ENCODE measurements at regions not wholly inside any gene's neighbourhood (a gene's known extent, or its start where the extent isn't known, plus 50 kb on each side); places are given as distances from the start of the nearest gene placed in this dataset.
"Not testable (repeated sequence)": the region's sequence is repeated elsewhere in the genome, so short reads cannot be mapped to it uniquely, and the experiment has no call there.

DNA sequence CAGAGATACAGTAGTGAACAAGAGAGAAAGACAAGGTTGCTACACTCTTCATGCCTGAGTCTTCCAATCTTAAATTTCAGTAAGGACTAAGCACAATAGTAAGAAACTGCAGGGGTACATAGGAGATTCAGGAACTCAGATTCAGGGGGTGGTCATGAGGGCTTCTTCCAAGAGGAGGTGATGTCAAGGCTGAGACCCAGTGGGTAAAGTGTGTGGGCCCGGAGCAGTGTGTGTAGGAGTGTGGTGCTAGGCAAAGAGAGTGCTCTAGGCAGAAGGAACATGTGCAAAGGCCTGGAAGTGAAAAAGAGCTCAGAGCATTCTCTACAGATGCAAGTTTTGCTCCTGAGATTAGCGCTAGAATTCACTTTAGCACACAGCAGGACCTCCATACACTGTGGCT is 102.9 kb upstream of the SPATA12 start:
- no peak for DNase-seq (ENCODE audit: low read depth in 2 of 2, low spot score in 1 of 2)

DNA sequence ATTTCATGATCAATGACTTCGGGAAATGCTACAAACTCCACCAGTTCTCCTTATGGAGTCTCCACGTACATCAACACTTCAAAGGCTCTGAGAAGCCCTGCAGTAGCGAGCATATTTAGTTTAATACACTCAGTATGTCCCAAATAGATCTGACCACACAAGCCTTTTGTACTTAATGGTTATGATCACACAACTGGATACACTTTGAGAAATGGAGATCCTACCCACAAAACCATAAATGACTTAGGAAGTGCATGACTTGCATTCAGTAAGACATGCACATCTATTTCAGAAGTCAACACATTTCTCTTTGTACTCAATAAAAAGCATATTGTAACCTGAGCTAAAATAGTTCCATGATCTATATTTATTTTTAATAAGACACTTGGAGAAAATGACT is 103.6 kb upstream of the SPATA12 start:
- no peak for DNase-seq (ENCODE audit: low read depth in 2 of 2, low spot score in 1 of 2)

DNA sequence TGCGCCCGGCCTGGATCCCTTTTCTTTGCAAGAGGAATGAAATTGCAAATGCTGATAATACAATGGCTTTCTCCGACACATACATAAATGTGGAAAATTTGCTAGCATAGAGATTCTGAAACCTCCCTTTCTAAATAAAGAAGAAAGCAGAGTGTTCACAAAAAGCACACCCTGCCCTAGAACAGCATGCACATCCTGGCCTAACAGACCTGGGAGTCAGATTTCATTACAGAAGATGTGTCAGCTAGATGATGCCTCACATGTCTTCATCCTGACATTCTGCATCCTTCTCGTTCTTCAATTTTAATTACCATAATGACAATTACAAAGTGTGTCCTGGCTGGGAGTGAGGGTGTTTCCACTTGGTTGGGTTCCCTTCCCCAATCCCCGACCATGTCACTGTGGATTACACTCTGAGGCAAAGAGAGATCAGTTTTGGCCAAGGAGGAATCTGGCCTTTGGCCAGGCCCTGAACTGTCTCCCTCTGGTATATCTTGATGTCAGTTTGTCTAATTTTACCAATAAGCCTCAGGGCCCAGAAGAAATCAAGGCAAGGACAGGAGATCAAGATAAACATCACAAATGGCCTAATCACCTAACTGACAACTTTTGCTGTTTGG is 104.9 kb upstream of the SPATA12 start:
- DNase-seq (ENCODE audit: low read depth in 2 of 2, low spot score in 1 of 2), result no peak

DNA sequence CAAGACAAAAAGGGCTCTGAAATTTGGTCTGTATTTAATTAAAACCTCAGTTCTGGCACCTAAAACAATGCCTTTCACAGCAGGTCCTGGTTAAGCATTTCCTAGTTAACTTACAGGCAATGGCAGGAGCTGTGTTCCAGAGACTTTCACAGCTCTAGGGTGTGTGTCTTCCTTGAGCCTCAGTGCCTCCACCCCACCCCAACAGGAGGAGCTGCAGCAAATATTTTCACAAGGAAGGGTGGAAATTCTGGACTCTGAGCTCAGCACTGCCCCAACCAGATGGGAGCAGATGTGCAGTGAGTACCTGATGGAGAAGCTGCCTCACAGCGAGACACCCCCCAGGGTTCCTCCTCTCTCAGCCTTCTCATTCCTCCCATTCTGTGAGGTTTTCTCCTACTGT is 106.3 kb upstream of the SPATA12 start:
- DNase-seq (ENCODE audit: low read depth in 2 of 2, low spot score in 1 of 2), result no peak

DNA sequence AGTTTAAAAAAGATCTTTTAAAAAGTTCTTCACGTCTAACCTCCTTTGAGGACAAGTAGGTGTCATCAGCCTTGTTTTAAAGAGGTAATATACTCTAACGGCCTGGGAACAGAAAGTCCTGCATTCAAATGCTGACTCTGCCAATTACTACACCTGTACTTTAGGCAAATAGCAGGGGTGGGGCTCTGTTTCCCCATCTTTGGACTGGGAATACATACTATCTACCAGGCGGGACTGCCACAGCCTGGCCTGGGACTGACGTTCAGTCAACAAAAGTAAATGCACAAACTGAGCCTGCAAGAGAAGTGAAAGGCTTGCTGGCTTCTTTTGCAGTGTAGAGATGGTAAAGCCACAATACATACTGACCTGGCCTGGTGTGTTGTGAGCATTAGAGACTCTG is 107.6 kb upstream of the SPATA12 start:
- no peak for DNase-seq (ENCODE audit: low read depth in 2 of 2, low spot score in 1 of 2)

DNA sequence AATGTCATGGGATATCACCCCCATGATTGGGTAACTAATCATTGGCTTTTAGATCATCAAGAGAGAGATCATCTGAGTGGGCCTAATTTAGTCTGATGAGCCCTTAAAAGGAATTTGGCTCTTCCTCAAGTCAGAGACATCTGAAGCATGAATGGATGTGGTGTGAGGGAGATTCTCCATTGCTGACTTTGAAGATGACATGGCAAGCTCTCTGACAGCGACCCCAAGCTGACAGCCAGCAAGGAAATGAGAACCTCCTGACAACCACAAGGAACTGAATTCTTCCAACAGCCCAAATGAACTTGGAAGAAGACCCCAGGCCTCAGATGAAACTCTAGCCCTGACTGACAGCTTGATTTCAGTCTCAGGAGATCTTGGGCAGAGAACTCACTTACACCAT is 108.4 kb upstream of the SPATA12 start:
- no peak for DNase-seq (ENCODE audit: low read depth in 2 of 2, low spot score in 1 of 2)

DNA sequence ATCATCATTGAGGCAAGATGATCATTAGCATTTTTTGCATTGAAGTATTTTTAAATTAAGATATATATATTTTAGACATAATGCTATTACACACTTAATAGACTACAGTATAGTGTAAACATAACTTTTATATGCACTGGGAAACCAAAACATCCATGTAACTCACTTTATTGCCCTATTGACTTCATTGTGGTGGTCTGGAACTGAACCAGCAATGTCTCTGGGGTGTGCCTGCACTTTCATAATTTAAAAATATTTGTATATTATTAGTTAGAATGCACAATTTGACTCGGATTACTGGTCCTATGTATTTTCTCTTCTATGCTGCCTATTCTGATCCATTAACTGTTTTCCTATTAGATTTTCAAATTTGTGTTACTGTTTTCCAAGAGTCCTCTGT is 109.1 kb upstream of the SPATA12 start:
- no peak for DNase-seq (ENCODE audit: low read depth in 2 of 2, low spot score in 1 of 2)

DNA sequence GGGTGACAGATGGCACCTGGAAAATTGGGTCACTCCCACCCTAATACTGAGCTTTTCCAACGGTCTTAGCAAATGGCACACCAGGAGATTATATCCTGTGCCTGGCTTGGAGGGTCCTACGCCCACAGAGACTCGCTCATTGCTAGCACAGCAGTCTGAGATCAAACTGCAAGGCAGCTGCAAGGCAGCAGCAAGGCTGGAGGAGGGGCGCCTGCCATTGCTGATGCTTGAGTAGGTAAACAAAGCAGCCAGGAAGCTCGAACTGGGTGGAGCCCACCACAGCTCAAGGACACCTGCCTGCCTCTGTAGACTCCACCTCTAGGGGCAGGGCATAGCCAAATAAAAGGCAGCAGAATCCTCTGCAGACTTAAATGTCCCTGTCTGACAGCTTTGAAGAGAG is 115.1 kb upstream of the SPATA12 start:
- not testable (repeated sequence) for DNase-seq (ENCODE audit: low read depth in 2 of 2, low spot score in 1 of 2)

DNA sequence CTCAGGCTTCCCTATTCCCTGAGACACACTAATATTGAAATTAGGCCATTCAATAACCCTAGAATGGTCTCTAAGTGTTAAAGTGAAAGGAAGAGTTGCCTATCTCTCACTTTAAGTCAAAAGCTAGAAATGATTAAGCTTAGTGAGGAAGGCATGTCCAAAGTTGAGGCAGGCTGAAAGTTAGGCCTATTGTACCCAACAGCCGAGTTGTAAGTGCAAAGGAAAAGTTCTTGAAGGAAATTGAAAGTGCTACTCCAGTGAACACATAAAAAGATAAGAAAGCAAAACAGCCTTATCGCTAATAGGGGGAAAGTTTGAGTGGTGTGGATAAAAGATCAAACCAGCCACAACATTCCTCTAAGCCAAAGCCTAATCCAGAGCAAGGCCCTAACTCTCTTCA is 117.9 kb upstream of the SPATA12 start:
- DNase-seq (ENCODE audit: low read depth in 2 of 2, low spot score in 1 of 2), result no peak

DNA sequence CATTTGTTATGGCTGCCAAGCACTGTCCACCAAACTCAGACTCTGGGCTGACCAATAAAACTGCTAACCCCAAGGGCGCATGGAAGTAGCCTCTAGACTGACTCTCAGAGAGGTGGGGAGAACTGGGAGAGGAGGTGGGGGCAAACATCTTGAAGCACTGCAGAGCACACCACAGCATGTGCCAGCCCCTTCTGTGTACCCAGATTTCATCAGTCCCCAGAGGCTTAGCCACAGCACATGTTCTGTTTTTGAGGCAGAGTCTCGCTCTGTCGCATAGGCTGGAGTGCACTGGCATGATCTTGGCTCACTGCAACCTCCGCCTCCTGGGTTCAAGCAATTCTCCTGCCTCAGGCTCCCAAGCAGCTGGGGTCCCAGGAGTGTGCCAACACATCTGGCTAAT is 119.5 kb upstream of the SPATA12 start:
- DNase-seq (ENCODE audit: low read depth in 2 of 2, low spot score in 1 of 2), result no peak

DNA sequence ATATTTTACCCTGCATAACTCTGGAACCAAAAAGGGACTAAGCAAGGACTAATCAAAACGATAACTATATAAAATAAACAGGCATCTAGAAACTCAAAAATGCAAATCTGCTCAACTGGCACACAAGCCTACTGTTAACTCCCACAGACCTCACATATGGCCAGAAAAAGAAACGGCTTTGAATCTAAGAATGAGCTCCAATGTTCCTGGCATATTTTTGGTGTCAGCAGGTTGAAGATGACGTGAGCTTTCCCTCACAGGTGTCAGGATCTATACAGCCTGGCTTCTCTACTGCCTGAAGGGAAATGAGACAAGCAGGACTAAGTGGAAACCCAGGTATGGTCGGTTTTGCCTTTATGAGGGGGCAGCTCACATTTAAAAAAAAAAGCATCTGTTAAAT is 120.1 kb upstream of the SPATA12 start:
- no peak for DNase-seq (ENCODE audit: low read depth in 2 of 2, low spot score in 1 of 2)

DNA sequence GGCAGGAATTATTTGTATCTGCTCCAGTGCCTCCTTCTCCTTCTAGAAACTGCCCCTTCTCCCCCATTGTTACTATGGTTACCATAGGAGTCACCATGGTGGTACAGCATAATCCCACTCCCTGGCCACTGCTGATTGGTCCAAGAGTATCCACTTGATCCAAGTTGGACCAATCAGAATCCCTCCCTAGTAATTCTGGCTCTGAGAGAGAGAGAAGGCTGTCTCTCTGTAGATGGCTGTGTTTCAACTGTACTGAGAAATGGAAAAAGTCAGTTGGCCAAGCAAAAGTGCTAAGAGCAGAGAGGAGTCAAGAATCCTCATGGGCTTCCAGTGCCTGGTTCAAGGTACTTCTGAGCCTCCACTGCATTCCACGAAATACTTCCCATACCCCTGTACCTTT is 120.6 kb upstream of the SPATA12 start:
- DNase-seq (ENCODE audit: low read depth in 2 of 2, low spot score in 1 of 2), result no peak

DNA sequence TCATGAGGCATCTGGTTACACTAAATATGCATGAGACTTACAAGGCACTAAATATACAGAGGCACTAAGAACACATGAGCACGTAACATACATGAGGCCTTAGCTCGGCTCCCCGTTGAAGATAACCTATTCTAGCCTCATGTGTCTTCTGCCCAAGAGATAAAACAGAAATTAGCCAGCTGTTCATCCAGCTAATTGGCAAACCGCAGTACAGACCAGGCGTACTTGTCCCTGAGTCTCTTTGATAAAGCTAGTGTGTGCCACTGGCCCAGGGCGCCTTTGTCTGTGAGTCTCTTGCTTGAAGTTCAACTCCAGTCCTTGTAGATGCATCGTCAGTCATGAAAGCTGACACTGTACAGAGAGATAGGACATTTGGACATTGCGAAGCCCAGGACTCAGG is 121.9 kb upstream of the SPATA12 start:
- no peak for DNase-seq (ENCODE audit: low read depth in 2 of 2, low spot score in 1 of 2)

DNA sequence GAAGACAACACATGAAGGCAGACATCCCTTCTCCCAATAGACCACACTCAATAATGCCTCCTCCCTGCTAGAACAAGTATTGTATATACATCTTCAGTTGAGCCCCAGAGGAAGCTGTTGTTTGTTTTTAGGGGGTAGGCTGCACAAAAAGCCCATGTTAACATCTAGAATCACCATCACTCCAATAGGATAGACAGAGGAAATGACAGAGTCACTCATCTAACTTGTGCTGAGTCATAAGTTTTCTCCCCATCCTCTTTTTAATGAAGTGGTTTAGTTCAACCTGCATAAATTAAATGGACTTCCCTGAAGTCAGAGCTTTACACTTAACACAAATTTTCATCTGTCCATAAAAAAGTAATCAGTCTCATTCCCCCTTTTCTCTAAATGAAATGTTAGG is 122.9 kb upstream of the SPATA12 start:
- no peak for DNase-seq (ENCODE audit: low read depth in 2 of 2, low spot score in 1 of 2)

DNA sequence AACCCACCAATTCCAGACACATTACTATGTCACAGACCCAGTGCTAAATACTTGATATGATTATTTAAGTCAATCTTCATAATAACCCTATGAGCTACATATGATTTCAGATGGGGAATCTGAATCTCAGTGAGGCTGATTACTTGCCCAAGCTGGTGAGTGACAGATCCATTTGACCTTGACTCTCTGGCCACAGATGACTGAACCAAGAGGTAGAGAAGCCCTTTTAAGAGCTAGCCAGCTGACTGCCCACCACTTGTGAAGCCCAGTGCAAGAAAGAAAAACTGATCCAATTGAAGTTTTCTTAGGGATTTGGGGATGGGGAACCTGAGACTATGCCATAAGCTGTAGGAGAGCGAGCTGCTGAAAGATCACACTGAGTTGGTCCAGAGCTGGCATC is 124.7 kb upstream of the SPATA12 start:
- DNase-seq (ENCODE audit: low read depth in 2 of 2, low spot score in 1 of 2), result no peak

DNA sequence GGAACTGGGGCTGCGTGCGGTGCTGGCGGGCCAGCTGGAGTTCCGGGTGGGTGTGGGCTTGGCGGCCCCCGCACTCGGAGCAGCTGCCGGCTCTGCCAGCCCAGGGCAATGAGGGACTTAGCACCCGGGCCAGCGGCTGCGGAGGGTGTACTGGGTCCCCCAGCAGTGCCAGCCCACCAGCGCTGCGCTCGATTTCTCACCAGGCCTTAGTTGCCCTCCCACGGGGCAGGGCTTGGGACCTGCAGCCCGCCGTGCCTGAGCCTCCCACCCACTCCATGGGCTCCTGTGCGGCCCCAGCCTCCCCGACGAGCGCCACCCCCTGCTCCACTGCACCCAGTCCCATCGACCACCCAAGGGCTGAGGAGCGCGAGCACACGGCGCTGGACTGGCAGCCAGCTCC is 126.0 kb upstream of the SPATA12 start:
- not testable (repeated sequence) for DNase-seq (ENCODE audit: low read depth in 2 of 2, low spot score in 1 of 2)

DNA sequence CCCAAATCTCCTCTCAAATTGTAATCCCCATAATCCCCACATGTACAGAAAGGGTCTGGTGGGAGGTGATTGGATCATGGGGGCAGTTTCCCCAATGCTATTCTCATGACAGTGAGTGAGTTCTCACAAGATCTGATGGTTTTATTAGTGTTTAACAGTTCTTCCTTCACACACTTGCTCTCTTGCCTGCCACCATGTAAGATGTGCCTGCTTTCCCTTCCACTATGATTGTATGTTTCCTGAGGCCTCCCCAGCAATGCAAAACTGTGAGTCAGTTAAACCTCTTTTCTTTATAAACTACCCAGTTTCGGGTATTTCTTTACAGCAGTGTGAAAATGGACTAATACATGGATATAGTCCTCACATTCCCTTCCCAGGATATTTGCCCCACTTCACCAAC is 126.7 kb upstream of the SPATA12 start:
- no peak for DNase-seq (ENCODE audit: low read depth in 2 of 2, low spot score in 1 of 2)

DNA sequence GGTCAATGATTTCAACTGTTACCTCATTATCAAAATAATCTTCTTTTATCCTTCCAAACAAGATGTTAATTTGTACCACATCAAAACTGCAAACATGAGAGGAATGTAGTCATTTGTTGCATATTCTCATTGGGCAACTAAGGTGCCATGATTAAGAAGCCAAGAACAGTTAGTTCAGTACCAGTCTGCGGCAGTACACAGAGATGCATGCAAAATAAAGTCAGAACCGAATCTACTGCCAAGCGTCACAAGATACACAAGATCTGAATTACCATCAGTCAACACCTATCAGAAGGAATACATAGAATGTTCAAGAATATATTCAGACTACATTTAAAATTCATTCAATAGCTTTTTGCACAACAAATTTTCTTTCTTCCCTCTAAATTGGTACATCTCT is 127.6 kb upstream of the SPATA12 start:
- no peak for DNase-seq (ENCODE audit: low read depth in 2 of 2, low spot score in 1 of 2)

DNA sequence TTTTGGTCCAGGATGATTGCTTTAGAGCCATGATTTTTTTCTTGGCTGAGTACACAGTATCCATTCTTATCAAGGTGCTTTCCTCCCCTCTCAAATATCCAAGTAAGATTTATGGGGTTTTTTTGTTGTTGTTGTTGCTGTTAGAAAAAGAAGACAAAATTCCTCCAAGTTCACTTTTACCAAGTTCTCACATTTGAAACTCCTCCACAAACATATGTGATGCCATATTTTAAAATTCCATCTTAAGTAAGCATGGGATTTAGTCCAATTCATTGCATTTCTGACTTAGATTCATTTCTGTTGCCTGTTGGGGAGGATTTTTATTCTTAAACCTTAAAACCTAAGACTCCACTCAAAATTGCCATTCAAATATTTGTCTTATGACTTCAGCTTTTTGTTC is 128.6 kb upstream of the SPATA12 start:
- DNase-seq (ENCODE audit: low read depth in 2 of 2, low spot score in 1 of 2), result no peak

DNA sequence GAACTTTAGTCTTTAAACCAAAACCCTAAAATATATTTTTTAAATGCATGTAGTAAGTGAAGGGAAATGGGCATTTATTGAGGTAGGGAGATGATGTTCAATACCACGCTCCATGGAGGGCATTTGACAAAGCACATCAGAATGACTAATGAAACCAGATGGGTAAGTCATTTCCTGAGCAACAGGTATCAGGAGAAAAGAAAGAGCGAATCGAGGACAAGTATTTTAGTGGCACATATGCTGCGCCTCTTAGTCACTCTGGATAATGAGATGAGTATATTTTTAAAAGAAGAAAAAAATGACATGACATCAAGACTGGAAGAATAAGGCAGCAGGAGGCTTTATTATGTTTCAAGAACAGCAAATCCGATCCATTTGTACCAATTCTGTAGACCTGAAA is 129.0 kb upstream of the ARHGEF3 start:
- no peak for DNase-seq (ENCODE audit: low read depth in 2 of 2, low spot score in 1 of 2)

DNA sequence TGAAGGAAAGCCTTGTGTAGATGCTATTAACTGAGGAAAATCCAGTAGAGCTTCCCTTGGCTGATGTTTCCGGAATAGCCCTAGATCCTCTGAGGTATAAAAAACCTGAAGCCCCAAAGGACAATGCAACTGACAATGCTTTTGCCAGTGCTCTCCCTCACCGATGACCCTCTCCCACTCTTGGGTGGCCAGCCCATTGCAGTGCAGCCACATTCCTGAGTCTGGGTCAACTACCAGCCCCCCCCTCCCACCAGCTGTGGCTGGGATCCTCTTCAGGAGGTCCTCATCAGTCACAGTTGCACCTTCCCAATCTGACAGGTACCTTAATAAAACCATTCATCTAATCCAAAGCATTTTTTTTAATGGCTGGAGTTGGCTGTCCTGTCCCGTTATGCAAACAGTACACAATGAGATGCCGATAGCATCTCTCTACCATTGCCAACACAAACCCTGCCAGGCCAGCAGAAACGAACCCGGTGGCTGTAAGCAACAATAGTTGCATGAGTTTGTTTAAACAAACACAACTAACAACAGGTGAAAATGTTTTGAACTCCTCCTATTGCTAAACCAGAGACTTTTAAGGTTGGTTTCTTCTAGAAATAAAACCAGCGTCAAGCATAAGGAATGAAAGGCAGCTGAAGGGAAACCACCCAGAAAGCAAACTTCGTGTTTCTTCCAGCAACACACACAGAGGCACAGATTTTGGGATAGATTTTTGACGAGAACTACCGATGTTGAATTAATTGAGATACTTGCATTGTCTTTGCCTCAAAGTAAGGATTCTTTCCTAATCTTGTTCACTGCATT is 128.3 kb upstream of the ARHGEF3 start:
- DNase-seq (ENCODE audit: low read depth in 2 of 2, low spot score in 1 of 2), result no peak

DNA sequence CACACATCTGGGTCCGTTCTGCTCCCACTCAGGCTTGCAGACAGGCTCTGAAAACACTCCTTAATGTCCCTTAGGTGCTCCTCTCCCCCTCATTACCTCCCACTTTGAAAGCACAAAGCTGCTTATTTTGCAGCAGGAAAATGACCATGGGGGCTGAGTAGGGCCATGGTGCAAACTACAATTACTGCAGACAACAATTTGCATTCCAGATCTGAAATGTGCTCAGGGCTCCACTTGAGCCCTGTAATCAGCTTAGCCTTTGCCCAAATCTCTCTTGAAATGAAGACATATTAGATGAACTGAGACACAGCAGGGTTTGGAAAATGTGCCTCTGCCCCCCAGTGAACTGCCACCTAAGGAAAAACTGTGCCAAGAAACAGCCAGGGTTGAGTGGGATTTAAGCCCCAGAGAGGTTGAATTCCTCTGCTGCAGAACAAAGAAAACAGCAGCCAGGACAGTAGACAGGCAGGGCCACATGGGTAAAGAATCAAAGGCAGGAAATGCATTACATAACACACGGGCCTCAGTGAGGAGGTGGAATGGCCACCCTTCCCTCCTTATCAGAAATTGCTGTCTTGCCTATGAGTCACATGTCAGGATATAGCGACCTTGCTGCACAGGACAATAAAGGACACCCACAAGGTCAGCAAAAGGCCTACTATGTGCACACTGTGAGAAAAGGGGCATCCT is 126.8 kb upstream of the ARHGEF3 start:
- no peak for DNase-seq (ENCODE audit: low read depth in 2 of 2, low spot score in 1 of 2)

DNA sequence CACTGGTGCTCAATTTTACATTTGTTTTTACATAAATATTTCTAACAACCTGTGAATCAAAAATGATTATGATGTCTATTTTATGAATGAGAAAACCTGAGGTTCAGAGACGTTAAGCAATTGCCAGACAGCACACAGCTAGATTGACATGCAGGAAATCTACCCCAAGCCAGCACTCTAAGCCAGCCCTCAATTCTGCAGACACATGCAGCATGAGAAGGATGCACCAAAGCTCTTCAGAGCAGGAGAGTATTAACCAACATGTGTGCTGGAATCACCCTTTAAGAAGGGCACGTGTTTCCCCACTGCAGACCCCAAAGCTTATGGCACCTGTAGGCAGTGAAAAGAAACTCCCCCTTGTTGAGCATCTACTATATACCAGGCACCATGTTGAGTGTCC is 126.1 kb upstream of the ARHGEF3 start:
- no peak for DNase-seq (ENCODE audit: low read depth in 2 of 2, low spot score in 1 of 2)
